Stimulated activated naive B cell treated with anti-CD40 and anti-IgM and Interleukin-4, amounts not matched to agents 10 μg/mL and 1 μg/mL and 100 μg/mL, for 72 hours (primary cell): ENCODE measurements at regions not wholly inside any gene's neighbourhood (a gene's known extent, or its start where the extent isn't known, plus 50 kb on each side); places are given as distances from the start of the nearest gene placed in this dataset.
"Not testable (repeated sequence)": the region's sequence is repeated elsewhere in the genome, so short reads cannot be mapped to it uniquely, and the experiment has no call there.

Source experiments
- ATAC-seq, 2 donors: fragments of 150-1000 bp; cut with Tn5 transposase; replicated peaks; 2 replicates each; pipeline ENCODE4 v1.10.0; 2021; ENCODE audit warnings: moderate library complexity in 1 of 2
- DNase-seq: peaks from one replicate; pipeline ENCODE4 v3.0.0; 2021
- H3K27ac Mint-ChIP-seq: one replicate; pipeline ENCODE4 v1.8.0; 2022; ENCODE audit warnings: mild to moderate bottlenecking, mixed read lengths
- H3K27me3 Mint-ChIP-seq, 2 donors: one replicate each; pipeline ENCODE4 v1.8.0; 2022; ENCODE audit warnings: mixed read lengths in 2 of 2
- H3K36me3 Mint-ChIP-seq, 2 donors: one replicate each; pipeline ENCODE4 v1.8.0; 2022; ENCODE audit warnings: mixed read lengths in 2 of 2, mild to moderate bottlenecking in 1 of 2
- H3K4me1 Mint-ChIP-seq, 2 donors: one replicate each; pipeline ENCODE4 v1.8.0; 2022; ENCODE audit warnings: mixed read lengths in 2 of 2, mild to moderate bottlenecking in 1 of 2
- H3K4me3 Mint-ChIP-seq, 2 donors: one replicate each; pipeline ENCODE4 v1.8.0; 2022; ENCODE audit warnings: mild to moderate bottlenecking in 2 of 2, mixed read lengths in 2 of 2, moderate library complexity in 1 of 2
- H3K9me3 Mint-ChIP-seq, 2 donors: one replicate each; pipeline ENCODE4 v1.8.0; 2022; ENCODE audit warnings: mixed read lengths in 2 of 2, mild to moderate bottlenecking in 1 of 2

- no peak overlapping the region for H3K4me3 Mint-ChIP-seq
- H3K36me3 Mint-ChIP-seq = peaks cover 2 to 5% of the 10 kb centered on the region in 2 donors
- H3K4me1 Mint-ChIP-seq = peaks cover 33 to 66% of the 10 kb centered on the region in 2 donors
- H3K9me3 Mint-ChIP-seq = peaks cover 2 to 3% of the 10 kb centered on the region in 2 donors
- no peak overlapping the region for H3K27ac Mint-ChIP-seq
- ATAC-seq (no peak), DNase-seq (no peak)
- H3K27me3 Mint-ChIP-seq = no peaks in the 10 kb centered on the region
Measured at GRCh38 chr12:40172879-40173278, 51.9 kb upstream of the LRRK2 start.

- no peaks in the 10 kb centered on the region for H3K27me3 Mint-ChIP-seq
- H3K9me3 Mint-ChIP-seq = peaks cover 2 to 3% of the 10 kb centered on the region in 2 donors
- H3K4me1 Mint-ChIP-seq = peaks cover 33 to 66% of the 10 kb centered on the region in 2 donors
- no peak for ATAC-seq
- H3K4me3 Mint-ChIP-seq = no peak overlapping the region
- DNase-seq = no peak
- H3K36me3 Mint-ChIP-seq = peaks cover 2 to 5% of the 10 kb centered on the region in 2 donors
- peak overlapping the region; percentile 47 for H3K27ac Mint-ChIP-seq
Measured at GRCh38 chr12:40171501-40171900, 53.3 kb upstream of the LRRK2 start.

- DNase-seq (no peak), ATAC-seq (no peak)
- H3K4me3 Mint-ChIP-seq = no peak overlapping the region
- peaks cover 2 to 3% of the 10 kb centered on the region in 2 donors for H3K9me3 Mint-ChIP-seq
- peaks cover 31 to 63% of the 10 kb centered on the region in 2 donors for H3K4me1 Mint-ChIP-seq
- H3K36me3 Mint-ChIP-seq = peaks cover 2 to 5% of the 10 kb centered on the region in 2 donors
- H3K27me3 Mint-ChIP-seq = no peaks in the 10 kb centered on the region
- peak overlapping the region; percentile 70 for H3K27ac Mint-ChIP-seq
Measured at GRCh38 chr12:40171066-40171465, 53.7 kb upstream of the LRRK2 start.

GRCh38 chr12:40170593-40170992 is 54.2 kb upstream of the LRRK2 start:
- H3K27me3 Mint-ChIP-seq = no peaks in the 10 kb centered on the region

GRCh38 chr12:40168868-40169267 is 55.9 kb upstream of the LRRK2 start:
- Mint-ChIP-seq H3K4me1 (peaks cover 15 to 54% of the 10 kb centered on the region in 2 donors), H3K27ac (peak overlapping the region; percentile 75), H3K9me3 (peaks cover 6 to 9% of the 10 kb centered on the region in 2 donors), H3K36me3 (peaks cover 5 to 9% of the 10 kb centered on the region in 2 donors), H3K4me3 (peak overlapping the region in 1 of 2 donors; percentile 60), H3K27me3 (no peaks in the 10 kb centered on the region)
- ATAC-seq (peak; percentile 94 to 98), DNase-seq (no peak)

More at GRCh38 chr12:40170593-40170992, 54.2 kb upstream of the LRRK2 start:
- H3K27ac Mint-ChIP-seq = peak overlapping the region; percentile 70
- DNase-seq = peak; percentile 18
- peaks cover 28 to 61% of the 10 kb centered on the region in 2 donors for H3K4me1 Mint-ChIP-seq
- peak overlapping the region; percentile 33 to 40 for H3K4me3 Mint-ChIP-seq
- peaks cover 2 to 5% of the 10 kb centered on the region in 2 donors for H3K9me3 Mint-ChIP-seq
- H3K36me3 Mint-ChIP-seq = peaks cover 2 to 5% of the 10 kb centered on the region in 2 donors
- peak; percentile 4 to 5 for ATAC-seq

GRCh38 chr12:40168419-40168818 is 56.4 kb upstream of the LRRK2 start:
- H3K27ac Mint-ChIP-seq = peak overlapping the region; percentile 68
- H3K4me3 Mint-ChIP-seq = peak overlapping the region; percentile 41 to 44
- peaks cover 15 to 50% of the 10 kb centered on the region in 2 donors for H3K4me1 Mint-ChIP-seq
- H3K27me3 Mint-ChIP-seq, H3K9me3 Mint-ChIP-seq, DNase-seq: not testable (repeated sequence)
- ATAC-seq = peak; percentile 54 to 59
- H3K36me3 Mint-ChIP-seq = peaks cover 7 to 11% of the 10 kb centered on the region in 2 donors

- H3K4me1 Mint-ChIP-seq = peaks cover 15 to 46% of the 10 kb centered on the region in 2 donors
- H3K9me3 Mint-ChIP-seq = peaks cover 6 to 9% of the 10 kb centered on the region in 2 donors
- peak overlapping the region; percentile 68 for H3K27ac Mint-ChIP-seq
- H3K36me3 Mint-ChIP-seq = peaks cover 7 to 14% of the 10 kb centered on the region in 2 donors
- no peaks in the 10 kb centered on the region for H3K27me3 Mint-ChIP-seq
- DNase-seq (no peak), ATAC-seq (peak; percentile 40 to 52)
- peak overlapping the region; percentile 41 to 44 for H3K4me3 Mint-ChIP-seq
Measured at GRCh38 chr12:40168001-40168400, 56.8 kb upstream of the LRRK2 start.

GRCh38 chr12:40165179-40165578 is 59.3 kb upstream of the SLC2A13 start:
- DNase-seq (no peak), ATAC-seq (no peak)
- no peak overlapping the region for H3K4me3 Mint-ChIP-seq
- H3K36me3 Mint-ChIP-seq = peaks cover 16 to 31% of the 10 kb centered on the region in 2 donors
- H3K27me3 Mint-ChIP-seq = no peaks in the 10 kb centered on the region
- peaks cover 11 to 13% of the 10 kb centered on the region in 2 donors for H3K9me3 Mint-ChIP-seq
- peaks cover 8 to 30% of the 10 kb centered on the region in 2 donors for H3K4me1 Mint-ChIP-seq
- H3K27ac Mint-ChIP-seq = no peak overlapping the region

- ATAC-seq (no peak), DNase-seq (no peak)
- Mint-ChIP-seq H3K27ac (no peak overlapping the region), H3K4me1 (peaks cover 6 to 23% of the 10 kb centered on the region in 2 donors), H3K9me3 (peaks cover 11 to 13% of the 10 kb centered on the region in 2 donors), H3K4me3 (no peak overlapping the region), H3K36me3 (peaks cover 16 to 31% of the 10 kb centered on the region in 2 donors), H3K27me3 (no peaks in the 10 kb centered on the region)
Measured at GRCh38 chr12:40164034-40164433, 58.2 kb upstream of the SLC2A13 start.

GRCh38 chr12:40162033-40162432 is 56.2 kb upstream of the SLC2A13 start:
- no peak for ATAC-seq
- H3K9me3 Mint-ChIP-seq = peaks cover 11 to 13% of the 10 kb centered on the region in 2 donors
- DNase-seq = no peak

GRCh38 chr12:40158592-40159111 is 52.8 kb upstream of the SLC2A13 start:
- DNase-seq (peak; percentile 57), ATAC-seq (peak; percentile 91)
- H3K4me3 Mint-ChIP-seq = peak overlapping the region; percentile 18 to 49
- peaks cover 26 to 46% of the 10 kb centered on the region in 2 donors for H3K4me1 Mint-ChIP-seq
- peak overlapping the region; percentile 90 for H3K27ac Mint-ChIP-seq
- H3K9me3 Mint-ChIP-seq = peaks cover 5% of the 10 kb centered on the region in 2 donors
- no peaks in the 10 kb centered on the region for H3K27me3 Mint-ChIP-seq
- H3K36me3 Mint-ChIP-seq = peaks cover 13 to 21% of the 10 kb centered on the region in 2 donors

More at GRCh38 chr12:40162033-40162432, 56.2 kb upstream of the SLC2A13 start:
- no peaks in the 10 kb centered on the region for H3K27me3 Mint-ChIP-seq
- no peak overlapping the region for H3K4me3 Mint-ChIP-seq
- peaks cover 16 to 31% of the 10 kb centered on the region in 2 donors for H3K36me3 Mint-ChIP-seq
- H3K4me1 Mint-ChIP-seq = peaks cover 14 to 31% of the 10 kb centered on the region in 2 donors
- H3K27ac Mint-ChIP-seq = peak overlapping the region; percentile 14

GRCh38 chr12:40157336-40157735 is 51.5 kb upstream of the SLC2A13 start:
- DNase-seq (no peak), ATAC-seq (no peak)
- Mint-ChIP-seq H3K4me3 (no peak overlapping the region), H3K27me3 (no peaks in the 10 kb centered on the region), H3K36me3 (peaks cover 11 to 15% of the 10 kb centered on the region in 2 donors), H3K4me1 (peaks cover 32 to 58% of the 10 kb centered on the region in 2 donors), H3K9me3 (peaks cover 5% of the 10 kb centered on the region in 2 donors), H3K27ac (peak overlapping the region; percentile 91)

GRCh38 chr12:40156021-40156764 is 50.3 kb upstream of the SLC2A13 start:
- Mint-ChIP-seq H3K9me3 (peaks cover 3 to 4% of the 10 kb centered on the region in 2 donors), H3K27me3 (no peaks in the 10 kb centered on the region), H3K36me3 (peaks cover 5 to 8% of the 10 kb centered on the region in 2 donors), H3K4me1 (peaks cover 32 to 58% of the 10 kb centered on the region in 2 donors), H3K4me3 (peak overlapping the region; percentile 25 to 49), H3K27ac (peak overlapping the region; percentile 42)
- DNase-seq = no peak
- ATAC-seq = no peak
